ENCODE measurements at regions not wholly inside any gene's neighbourhood (a gene's known extent, or its start where the extent isn't known, plus 50 kb on each side); places are given as distances from the start of the nearest gene placed in this dataset.

DNA sequence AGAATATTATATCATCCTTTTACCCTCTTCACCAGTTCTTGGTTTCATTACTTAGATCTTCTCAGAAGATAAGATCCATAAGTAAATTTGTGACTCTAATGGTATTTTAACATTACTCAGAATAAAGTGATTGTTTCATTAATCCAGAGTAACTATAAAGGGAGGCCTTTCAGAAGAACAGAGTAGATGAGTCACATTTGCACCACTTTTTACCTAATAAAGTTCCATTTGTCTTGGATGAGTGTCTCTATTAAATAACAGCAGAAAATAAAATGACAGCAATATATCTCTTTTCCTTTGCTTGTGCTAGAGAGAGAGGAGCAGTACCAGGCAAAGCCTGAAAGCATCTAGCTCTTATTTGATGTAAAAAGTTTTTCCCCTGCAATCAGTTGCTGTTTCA is 926.5 kb upstream of the CNTNAP5 start:
- TF ChIP-seq, protein P1, sequence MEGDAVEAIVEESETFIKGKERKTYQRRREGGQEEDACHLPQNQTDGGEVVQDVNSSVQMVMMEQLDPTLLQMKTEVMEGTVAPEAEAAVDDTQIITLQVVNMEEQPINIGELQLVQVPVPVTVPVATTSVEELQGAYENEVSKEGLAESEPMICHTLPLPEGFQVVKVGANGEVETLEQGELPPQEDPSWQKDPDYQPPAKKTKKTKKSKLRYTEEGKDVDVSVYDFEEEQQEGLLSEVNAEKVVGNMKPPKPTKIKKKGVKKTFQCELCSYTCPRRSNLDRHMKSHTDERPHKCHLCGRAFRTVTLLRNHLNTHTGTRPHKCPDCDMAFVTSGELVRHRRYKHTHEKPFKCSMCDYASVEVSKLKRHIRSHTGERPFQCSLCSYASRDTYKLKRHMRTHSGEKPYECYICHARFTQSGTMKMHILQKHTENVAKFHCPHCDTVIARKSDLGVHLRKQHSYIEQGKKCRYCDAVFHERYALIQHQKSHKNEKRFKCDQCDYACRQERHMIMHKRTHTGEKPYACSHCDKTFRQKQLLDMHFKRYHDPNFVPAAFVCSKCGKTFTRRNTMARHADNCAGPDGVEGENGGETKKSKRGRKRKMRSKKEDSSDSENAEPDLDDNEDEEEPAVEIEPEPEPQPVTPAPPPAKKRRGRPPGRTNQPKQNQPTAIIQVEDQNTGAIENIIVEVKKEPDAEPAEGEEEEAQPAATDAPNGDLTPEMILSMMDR (conservative IDR thresholded peaks at IDR 0.05) = no peak
- TF ChIP-seq EZH2 (IDR thresholded peaks at IDR 0.05; ENCODE audit: low read depth) = no peak

Measured in PC-9 (cell line).